ENCODE measurements at regions not wholly inside any gene's neighbourhood (a gene's known extent, or its start where the extent isn't known, plus 50 kb on each side); places are given as distances from the start of the nearest gene placed in this dataset.
A peak's percentile ranks its signal among the peaks of the same experiment; 100 is the strongest.
"Not testable (repeated sequence)": the region's sequence is repeated elsewhere in the genome, so short reads cannot be mapped to it uniquely, and the experiment has no call there.

GRCh38 chr10:52484206-52485065 is 170.4 kb downstream of the DKK1 start:
- DNase-seq = no peak

DNA sequence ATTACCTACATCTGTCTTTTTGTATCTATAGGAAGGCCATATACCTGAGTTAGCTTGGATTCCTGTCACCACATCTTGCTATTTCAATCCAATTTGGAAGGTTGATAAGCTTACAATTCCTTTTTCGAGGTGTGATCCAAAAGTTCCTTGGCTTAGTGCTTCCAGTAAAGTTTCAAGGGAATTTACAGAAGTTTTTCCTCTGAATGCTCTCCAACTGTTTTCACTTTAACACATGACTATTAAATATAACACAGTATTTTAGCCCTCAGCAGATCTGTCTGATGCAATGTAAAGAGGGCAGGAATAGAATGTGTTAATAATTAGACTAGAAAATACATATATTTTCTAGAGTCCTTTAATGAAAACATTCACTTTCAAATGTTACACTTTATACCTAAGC is 171.4 kb downstream of the DKK1 start:
- no peak for DNase-seq

DNA sequence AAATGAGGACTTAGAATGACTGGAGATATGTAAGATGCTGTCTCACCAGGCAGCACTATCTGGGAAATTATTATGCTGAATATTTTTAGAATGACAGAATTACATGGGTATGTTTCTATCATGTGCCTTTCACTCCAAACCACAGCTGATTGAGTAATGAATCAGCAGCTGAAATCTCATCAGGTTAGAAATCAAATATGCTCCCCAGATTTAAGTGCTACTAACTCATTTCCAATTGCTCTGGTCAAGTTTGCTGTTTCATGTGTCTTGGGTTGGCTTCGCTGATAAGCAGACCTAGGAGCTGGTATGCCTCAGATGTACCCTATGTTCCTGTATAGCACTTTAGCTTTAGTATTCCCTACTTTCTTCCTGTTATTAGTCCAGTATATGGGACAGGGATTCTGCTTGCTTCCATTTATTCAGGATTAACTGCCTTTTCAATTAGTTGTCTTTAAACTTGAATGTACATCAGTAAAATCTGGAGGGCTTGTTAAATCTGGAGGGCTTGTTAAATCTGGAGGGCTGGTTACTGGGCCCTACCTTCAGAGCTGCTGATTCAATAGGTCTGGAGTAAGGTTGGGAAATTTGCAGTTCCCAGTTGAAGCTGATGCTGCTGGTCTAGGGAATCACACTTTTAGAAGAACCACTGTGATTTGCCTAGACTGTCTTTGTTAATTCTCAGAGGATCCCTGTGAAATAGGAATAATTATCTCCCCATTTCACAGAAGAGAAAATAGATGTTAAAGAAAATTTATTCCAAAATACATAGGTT is 172.9 kb downstream of the DKK1 start:
- DNase-seq = no peak

- peak; percentile 1 for DNase-seq
Observed at GRCh38 chr10:52488606-52489485, 174.8 kb downstream of the DKK1 start.

DNA sequence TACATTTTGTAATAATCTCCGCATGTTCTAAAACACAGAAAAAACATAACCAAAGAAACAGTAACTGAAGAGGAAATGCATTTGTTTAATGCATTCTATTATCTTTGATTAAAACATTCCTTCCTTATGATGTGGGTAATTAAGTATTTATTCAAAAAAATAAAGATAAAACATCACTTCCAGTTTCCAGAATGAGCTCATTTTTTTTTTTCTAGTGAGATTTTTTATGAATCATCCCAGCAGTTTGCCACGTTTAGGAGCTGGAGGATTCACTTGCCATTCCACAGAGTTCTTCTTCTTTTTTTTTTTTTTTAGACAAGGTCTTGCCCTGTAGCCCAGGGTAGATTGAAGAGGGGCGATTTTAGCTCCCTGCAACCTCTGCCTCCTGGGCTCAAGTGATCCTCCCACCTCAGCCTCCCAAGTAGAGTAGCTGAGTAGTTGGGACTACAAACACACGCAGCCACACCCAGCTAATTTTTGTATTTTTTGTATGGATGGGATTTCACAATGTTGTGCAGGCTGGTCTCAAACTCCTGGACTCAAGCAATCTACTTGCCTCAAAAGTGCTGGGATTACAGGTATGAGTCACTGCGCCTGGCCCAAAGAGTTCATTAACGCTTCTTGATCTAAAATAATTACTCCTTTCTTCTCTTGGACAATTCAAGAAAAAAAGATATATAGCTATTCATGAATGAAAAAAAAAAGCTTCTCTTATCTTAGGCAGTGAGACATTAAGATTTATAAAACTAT is 177.3 kb downstream of the DKK1 start:
- DNase-seq = no peak

- no peak for DNase-seq
Observed at GRCh38 chr10:52499281-52499680, 185.2 kb downstream of the DKK1 start.

GRCh38 chr10:52500476-52500875 is 186.4 kb downstream of the DKK1 start:
- no peak for DNase-seq

- no peak for DNase-seq
Observed at GRCh38 chr10:52502237-52502636, 188.2 kb downstream of the DKK1 start.

GRCh38 chr10:52505341-52505740 is 191.3 kb downstream of the DKK1 start:
- DNase-seq = not testable (repeated sequence)

GRCh38 chr10:52514481-52514880 is 200.4 kb downstream of the DKK1 start:
- DNase-seq = no peak

- DNase-seq = no peak
Observed at GRCh38 chr10:52517012-52517411, 202.9 kb downstream of the DKK1 start.

- no peak for DNase-seq
Observed at GRCh38 chr10:52523696-52524095, 209.6 kb downstream of the DKK1 start.

DNA sequence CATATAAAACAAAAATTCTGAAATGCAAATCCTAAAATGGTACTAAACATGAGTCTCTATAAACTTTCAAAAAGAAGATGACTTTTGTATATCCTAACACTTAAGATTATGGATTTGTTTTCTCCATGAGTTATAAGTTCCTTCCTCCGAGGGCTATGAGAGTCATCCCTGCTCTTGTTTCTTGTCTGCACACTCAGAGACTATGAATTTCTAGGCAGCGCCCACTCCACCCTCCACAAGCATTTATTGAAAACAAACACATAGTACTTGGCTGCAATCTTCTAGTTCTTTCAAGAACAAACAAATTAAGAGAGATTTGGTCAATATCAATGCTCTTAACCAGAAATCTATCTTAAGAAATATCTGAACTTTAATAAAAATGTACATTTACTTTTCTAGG is 211.7 kb downstream of the DKK1 start:
- DNase-seq = no peak

DNA sequence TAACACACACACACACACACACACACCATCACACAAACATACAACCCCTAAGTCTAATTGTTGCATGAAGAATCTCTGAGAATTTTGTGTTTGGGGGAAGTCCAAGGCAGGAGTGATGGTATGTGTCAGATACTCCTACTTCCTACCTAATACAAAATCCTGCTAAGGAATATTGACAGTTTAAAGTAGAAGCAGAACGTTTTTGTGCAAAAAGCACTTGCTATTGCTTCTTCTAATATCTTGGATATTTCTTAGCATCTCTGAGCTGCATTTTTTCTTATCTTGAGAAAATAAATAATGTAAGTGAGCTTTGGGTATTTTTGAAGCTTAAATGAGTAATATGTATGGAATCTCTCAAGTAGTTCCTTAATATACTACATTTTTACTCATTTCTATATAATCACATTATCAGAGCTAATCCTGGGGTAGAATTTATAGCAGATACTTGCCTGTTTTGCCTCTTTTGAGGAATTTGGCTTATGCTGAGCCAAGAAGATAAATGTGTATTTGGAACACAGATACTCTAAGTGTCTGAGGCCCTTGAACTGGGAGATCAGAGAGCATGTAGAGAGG is 212.3 kb downstream of the DKK1 start:
- no peak for DNase-seq

- DNase-seq = no peak
Observed at GRCh38 chr10:52532650-52533290, 218.7 kb downstream of the DKK1 start.

- DNase-seq = no peak
Observed at GRCh38 chr10:52533986-52534385, 219.9 kb downstream of the DKK1 start.

DNA sequence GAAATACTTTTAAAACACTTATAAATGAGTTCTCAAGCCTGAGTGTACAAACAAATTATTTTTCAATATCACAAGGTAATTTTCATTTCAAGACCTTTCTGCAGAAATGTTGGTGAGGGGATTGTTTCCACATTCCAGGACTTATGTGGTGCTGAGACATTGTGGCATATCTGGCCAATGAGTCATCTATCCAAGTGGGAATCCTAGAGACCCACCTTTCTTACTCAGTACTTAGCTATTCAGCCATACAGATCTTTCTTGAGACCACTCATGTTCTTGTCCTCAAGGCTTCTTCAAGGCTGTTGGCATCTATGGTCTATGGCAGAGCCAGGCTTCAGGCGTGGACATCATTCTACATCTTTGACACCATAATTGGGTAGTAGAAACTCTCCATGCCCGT is 225.4 kb downstream of the DKK1 start:
- no peak for DNase-seq

DNA sequence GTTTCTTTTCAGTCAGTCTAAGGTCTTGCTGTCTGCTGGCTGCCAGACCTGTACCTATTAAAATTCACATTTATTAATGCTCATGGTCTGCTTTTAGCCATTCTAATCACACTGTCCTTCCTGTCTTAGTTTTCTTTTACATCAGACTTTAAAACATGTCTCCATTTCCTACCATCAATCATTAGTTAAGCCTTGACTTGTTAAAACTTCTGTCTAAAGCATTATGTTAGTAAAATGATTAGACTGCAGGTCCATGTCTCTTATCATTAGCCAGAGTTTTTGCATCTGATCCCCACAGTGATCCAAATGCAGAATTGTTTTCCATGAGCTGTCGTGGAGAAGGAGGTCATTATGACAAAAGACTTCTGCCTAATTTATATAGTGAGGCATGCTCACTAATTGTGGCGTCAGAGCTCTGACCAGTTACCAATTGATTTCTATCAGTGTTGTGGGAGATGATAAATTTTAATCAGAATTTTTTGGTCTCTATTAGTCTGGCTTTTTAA is 226.5 kb downstream of the DKK1 start:
- no peak for DNase-seq

GRCh38 chr10:52541006-52541473 is 227.0 kb downstream of the DKK1 start:
- DNase-seq = no peak

DNA sequence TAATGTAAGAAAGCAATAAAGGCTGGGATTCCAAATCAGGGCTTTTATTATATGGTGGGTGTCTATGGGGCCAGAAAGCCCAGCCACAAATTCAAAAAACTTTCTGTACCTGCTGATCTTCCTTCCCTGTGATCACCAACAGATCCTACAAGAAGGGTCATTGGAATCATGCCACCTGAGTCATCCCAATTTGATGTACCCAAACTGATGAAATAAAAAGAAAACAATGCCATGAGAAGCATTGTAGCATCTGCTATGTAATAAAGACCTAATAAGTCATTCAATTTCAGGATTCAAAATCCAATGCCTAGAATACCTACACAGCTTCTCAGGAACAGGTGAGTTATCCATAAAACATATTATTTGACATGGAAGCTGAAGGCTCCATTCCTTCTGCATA is 228.8 kb downstream of the DKK1 start:
- no peak for DNase-seq

- DNase-seq = no peak
Observed at GRCh38 chr10:52551046-52551445, 221.5 kb downstream of the MBL2 start.

All from NCI-H146 (cell line).